GM19397 (cell line): ENCODE measurements at regions not wholly inside any gene's neighbourhood (a gene's known extent, or its start where the extent isn't known, plus 50 kb on each side); places are given as distances from the start of the nearest gene placed in this dataset.
A peak's percentile ranks its signal among the peaks of the same experiment; 100 is the strongest.
"Not testable (repeated sequence)": the region's sequence is repeated elsewhere in the genome, so short reads cannot be mapped to it uniquely, and the experiment has no call there.

Experiments
- ATAC-seq: cut with Tn5 transposase; IDR thresholded peaks from one replicate; pipeline ENCODE4 v1.9.1; 2021; ENCODE audit warnings: mild to moderate bottlenecking, moderate library complexity; ENCODE audit not compliant: unreplicated experiment

DNA sequence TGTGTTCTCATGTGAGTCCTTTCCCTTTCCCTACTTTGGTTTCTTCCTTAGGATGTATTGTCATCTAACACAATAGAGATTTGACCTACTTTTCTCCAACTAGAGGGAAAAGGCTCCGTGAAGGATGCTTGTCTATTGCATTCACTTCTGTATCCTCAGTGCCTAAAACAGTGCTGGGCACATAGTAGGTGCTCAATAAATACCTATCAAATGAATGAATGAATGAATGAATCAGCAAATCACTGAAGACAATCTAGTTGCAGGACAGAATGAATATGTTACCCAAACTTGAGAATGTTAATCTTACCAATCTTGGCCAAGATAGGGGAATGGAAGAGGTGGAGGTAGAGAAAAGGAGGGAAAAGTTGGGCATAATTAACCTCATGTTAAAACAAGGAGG, 131.2 kb upstream of the FOXN2 start:
- no peak for ATAC-seq

GRCh38 chr2:48183991-48184390, 130.5 kb upstream of the FOXN2 start:
- ATAC-seq, result no peak

DNA sequence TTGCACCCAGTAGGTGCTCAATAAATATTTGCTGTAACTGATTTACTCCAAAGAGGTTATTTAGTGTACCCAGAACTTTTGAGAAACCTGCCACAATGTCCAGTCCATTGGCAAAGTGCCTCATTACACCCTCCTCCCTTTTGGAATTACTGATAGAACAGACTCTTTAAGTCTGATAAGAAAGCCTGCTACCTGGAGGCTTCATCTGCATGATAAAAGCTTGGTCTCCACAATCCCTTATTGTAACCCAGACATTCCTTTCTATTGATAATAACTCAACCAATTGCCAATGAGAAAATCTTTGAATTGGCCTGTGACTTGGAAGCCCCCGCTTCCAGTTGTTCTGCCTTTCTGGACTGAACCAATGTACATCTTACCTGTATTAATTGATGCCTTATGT, 127.0 kb upstream of the FOXN2 start:
- no peak for ATAC-seq

DNA sequence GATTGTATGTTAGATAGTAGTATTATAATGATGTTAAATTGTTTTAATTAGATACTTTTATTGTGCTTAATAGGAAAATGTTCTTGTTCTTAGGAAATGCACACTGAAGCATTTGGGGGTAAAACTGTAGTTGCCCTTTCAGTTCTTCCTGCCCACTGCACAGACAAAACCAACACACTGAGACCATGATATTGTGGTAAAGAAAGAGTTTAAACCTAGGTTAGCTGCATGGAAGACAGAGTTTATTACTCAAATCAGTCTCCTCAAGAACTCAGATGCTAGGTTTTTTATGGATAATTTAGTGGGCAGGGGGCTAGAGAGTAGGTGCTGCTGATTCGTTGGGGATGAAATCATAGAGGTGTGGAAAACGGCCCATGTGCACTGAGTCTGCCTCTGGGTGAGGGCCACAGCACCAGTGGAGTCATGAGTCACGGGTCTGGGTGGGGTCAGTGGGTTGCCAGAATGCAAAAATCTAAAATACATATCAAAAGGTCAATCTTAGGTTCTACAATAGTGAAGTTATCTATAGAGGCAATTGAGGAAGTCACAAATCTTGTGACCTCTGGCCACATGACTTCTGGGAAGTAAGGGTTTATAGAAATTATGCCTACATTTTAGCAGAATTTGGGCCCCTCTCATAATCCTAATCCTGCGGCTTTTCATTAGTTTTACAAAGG, 124.8 kb upstream of the FOXN2 start:
- ATAC-seq, result no peak

GRCh38 chr2:48190230-48190629, 124.3 kb upstream of the FOXN2 start:
- no peak for ATAC-seq

DNA sequence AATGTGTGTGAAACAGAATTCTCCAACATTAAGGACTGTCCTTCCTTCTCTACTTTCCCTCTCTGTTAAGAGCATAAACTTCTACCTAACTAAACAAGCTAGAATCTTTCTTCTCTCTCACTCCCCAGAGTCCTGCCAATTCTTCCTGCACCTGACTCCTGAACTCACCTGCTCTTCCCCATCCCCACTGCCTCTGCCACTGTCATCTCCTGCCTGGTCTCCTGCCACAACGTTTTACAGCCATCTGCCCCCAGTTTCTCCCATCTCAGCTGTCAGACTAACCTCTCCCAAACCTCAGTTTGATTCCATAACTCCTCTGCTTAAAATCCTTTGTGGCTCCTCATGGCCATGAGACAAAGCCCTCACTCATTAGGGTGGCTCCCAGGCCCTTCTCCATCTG, 119.8 kb upstream of the FOXN2 start:
- ATAC-seq, result no peak

GRCh38 chr2:48195169-48195568, 119.3 kb upstream of the FOXN2 start:
- ATAC-seq, result no peak

- no peak for ATAC-seq
Measured at GRCh38 chr2:48197618-48198017, 116.9 kb upstream of the FOXN2 start.

DNA sequence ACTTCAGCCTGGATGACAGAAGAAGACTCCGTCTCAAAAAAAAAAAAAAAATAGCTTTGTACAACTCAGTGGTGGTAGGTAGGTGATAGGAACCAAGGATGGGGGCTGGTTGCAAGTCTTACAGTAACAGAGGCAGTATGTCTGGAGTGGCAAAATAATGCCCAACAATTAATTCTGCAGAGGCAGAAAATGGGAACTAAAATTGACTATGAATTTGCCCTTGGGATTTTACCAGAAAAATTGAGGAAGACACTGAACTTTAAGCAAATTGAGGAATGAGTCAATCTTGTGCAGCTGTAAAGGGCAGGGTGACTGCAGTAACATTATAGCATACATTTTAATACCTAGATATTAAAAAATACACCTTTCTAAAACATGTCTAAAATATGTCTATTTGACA, 116.1 kb upstream of the FOXN2 start:
- no peak for ATAC-seq

GRCh38 chr2:48199070-48199469, 115.4 kb upstream of the FOXN2 start:
- ATAC-seq, result no peak

GRCh38 chr2:48200620-48201293, 113.7 kb upstream of the FOXN2 start:
- ATAC-seq, result no peak

- ATAC-seq, result not testable (repeated sequence)
Measured at GRCh38 chr2:48201435-48201834, 113.0 kb upstream of the FOXN2 start.

- no peak for ATAC-seq
Measured at GRCh38 chr2:48202863-48203642, 111.4 kb upstream of the FOXN2 start.

DNA sequence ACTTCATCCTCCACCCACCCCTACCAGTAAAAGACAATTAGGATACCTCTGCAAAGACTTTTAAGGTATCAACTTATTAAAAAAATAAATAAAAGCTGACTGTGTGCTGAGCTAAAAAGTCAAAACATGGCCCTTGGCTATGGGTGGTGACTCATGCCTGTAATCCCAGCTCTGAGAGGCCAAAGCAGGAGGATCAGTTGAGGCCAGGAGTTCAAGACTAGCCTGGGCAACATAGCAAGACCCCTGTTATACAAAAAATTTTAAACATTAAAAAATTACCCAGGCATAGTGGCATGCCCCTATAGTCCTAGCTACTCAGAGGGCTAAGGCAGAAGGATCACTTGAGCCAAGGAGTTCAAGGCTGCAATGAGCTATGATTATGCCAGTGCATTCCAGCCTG, 110.8 kb upstream of the FOXN2 start:
- no peak for ATAC-seq

GRCh38 chr2:48204750-48205136, 109.7 kb upstream of the FOXN2 start:
- no peak for ATAC-seq

- peak; percentile 79 for ATAC-seq
Measured at GRCh38 chr2:48205137-48205798, 109.2 kb upstream of the FOXN2 start.

- not testable (repeated sequence) for ATAC-seq
Measured at GRCh38 chr2:48206056-48206656, 108.3 kb upstream of the FOXN2 start.

GRCh38 chr2:48207201-48207641, 107.3 kb upstream of the FOXN2 start:
- no peak for ATAC-seq

GRCh38 chr2:48207851-48208250, 106.6 kb upstream of the FOXN2 start:
- ATAC-seq, result no peak

DNA sequence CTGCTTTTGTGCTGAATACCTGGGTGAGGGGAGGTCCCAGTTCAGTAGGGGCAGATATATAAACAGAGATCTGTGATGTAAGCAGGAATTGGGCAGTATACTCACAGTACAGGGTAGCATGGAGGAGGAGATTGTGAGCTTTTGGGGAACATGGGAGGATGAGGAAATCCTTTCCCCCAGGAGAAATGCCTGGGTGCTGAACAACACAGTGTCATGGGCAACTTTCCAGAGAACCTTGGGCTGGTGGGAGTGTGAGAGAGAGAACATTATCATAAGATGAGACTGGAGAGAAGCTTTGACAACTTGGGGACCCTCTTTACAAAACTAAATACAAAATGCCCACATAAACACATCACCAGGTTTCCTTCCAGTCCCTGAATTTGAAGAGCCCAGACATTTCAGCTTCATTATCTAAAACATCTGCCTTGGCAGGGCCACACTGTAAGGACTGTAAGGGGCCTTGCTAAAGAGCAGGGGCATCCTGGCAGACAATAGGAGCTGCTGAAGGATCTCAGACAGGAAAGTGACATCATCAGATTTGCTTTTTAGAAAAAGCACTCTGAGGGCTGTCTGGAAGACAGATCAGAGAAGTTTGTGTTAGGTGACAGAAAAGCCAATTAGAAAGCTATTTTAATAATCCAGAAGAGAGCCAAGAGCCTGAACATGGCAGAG, 105.1 kb upstream of the FOXN2 start:
- ATAC-seq, result no peak
